Activated CD4-positive, CD25-positive, alpha-beta regulatory T cell (primary cell): ENCODE measurements at regions not wholly inside any gene's neighbourhood (a gene's known extent, or its start where the extent isn't known, plus 50 kb on each side); places are given as distances from the start of the nearest gene placed in this dataset.

Experiments
- DNase-seq, 4 experiments: peaks; one replicate each; lab custom pipeline; 2025; lab: John Stamatoyannopoulos, UW

- DNase-seq = no peak
These were observed 219.3 kb upstream of the MKLN1 start for GRCh38 chr7:131108212-131108940.

DNA sequence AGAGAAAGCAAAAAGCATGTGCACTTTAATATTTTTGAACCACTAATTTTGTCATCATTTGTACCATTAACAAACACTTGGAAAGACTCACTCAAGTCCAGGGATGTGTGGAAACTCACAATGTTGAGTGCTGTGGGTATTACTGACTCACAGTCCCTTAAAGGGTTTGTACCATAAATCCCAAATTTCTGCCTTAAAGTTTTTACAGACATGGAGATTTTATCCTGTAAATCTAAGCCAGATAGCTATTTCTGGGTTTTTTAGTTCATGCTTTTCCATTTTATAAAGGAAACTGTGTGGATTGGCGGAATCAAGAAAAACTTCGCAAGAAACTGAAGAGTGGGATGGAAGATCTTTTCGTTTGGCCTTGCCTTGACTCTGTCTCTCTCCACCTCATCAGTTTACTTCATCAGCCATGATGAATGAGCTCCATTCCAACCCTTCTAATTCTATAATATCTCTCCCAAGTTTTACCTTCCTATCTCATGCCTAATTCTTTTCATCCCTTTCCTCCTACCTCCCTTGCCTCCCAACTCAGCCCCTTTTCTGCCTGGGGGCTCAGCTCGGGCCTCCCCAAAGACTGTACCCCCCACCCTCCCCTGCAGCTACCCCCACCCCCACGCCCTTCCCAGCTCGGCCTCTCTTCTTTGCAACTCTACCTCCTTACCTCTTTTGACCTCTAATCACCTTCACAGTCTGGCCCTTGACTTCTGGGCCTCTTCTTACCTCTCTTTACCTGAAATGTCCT lies 218.5 kb upstream of the MKLN1 start:
- no peak for DNase-seq

- peak; percentile 49 to 70 (median 61) for DNase-seq
These were observed 217.8 kb upstream of the MKLN1 start for GRCh38 chr7:131109759-131110296.

DNA sequence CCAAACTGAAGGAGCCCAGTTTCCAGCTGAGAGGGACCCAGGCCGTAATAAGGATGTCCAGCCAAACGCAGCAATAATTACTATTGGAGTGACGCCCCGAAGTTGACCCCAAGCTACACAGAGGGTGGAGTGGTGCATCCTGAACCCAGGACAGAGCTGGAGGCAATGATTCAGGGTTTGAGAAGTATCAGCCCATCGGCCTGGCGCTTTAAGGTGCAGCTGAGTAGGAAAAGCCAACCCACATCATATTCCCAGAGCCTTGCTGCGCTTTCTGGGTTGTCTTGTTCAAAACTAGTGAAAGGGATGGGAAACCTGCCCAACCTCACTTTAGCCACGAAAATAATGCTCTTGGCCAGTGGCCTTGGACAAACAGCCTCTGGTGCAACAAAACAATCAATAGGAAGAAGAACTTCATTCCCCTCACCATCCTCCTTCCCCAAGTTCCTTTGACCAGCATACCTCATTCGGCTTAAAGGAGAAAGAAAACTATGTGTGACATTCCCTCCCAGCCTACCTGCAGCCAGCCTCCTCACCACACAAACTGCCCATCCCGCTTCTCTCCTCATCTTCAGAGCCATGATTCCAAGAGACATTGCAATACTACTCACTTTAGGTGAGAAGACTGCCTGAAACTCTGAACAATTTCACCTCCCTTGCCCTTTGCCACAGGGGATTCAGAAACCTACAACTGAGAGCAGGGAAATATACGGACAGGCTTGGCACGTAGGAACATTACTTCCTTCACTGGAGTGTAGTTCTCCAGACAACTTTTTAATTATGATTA lies 217.2 kb upstream of the MKLN1 start:
- DNase-seq = no peak

GRCh38 chr7:131111081-131111576 lies 216.5 kb upstream of the MKLN1 start:
- no peak for DNase-seq

GRCh38 chr7:131111792-131112191 lies 215.9 kb upstream of the MKLN1 start:
- DNase-seq = no peak

DNA sequence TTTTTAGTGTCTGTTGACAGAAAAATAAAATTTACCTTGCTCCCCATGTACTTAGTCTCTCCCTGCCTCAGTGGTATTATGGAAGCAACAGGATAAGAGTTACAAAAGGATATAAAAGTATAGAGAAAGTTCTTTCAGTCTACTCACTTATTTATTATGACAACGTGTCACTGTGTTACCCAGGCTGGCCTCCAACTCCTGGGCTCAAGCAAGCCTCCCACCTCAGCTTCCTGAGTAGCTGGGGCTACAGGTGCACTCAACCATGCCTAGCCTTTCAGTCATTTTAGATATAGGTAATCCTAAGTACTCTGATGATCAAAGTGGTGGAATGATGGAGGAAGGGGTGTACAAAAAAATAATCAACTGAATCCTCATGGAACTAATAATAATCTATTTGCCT lies 215.2 kb upstream of the MKLN1 start:
- DNase-seq = no peak

DNA sequence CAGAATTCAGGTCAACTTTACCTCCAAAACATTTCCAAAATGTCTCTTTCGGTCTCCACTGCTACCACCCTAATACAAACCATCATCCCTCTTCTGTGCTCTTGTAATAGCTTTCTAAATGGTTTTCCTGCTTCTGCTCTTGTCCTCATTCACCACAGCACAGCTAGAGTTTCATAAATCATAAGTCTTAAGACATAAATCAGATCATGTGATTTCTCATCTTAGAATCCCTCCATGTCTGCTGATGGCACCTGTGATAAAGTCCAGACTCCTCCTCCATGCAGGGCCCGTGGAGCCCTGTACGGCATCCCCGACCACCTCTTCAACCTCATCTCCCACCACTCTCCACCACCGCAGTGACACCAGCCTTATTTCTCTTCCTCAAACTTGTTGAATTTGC lies 212.3 kb upstream of the MKLN1 start:
- DNase-seq = no peak

GRCh38 chr7:131117439-131117838 lies 210.2 kb upstream of the MKLN1 start:
- DNase-seq = no peak

- DNase-seq = no peak
These were observed 208.3 kb upstream of the MKLN1 start for GRCh38 chr7:131119381-131119780.

DNA sequence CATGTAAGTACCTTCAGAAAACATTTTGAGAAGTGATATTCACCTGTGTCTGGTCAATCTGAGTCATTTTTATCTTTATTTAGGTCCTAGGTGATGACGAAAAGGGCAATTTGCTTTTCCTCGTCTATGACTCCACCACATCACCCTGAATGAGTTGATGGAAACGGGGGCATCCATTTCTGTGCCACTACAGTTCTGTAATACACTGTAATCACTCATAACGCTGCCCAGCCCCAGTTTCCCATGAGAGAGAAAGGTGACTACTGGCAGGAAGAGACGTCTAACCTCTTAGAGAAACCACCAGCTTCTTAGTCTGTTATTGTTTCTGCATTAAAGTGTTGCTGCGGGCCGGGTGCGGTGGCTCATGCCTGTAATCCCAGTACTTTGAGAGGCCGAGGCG lies 205.3 kb upstream of the MKLN1 start:
- DNase-seq = no peak

DNA sequence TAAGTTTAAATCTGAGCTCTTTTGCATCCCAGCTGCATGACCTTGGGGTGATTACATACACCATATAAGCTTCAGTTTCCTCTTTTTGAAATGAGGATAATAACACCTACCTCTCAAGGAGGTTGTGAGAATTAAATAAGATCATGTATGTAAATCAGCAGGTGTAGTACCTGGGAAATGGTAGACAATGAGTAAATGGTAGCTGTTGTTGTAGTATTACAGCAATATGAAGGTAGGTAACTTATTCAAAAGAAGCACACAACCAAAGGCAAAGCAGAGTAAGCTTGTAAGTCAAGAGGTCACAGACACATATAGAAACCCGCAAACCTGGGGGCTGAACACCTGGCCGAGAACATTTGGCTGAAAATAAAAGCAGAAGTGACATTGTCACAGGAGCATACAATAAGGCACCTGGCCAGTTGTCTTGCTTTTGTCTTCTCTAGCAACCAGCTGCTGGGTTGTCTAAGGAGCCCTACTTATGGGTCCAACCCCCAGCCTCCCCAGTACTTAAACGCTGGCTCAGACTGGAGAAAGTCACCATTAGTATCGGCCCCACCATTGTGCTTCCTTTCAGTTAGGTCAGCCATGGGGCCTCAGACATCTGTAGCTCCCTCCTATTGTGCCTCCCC lies 203.6 kb upstream of the MKLN1 start:
- DNase-seq = no peak

DNA sequence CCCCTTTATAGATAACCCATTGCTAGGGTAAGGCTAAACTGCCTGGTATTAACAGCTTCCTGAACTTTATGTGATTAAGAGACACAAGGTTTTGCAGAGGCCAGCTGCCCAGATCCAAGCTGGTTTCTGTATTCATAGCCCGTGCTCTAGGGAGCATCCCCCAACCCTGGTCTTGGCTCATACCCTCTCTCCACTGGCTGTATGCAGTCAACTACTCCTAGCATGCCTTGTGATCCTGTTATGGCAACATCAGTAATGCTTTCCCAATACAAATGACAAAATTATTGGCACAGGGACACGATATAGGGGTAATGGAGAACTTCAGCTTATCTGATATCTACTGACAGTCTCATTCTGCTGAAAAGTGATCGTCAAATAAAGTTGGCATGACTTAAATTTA lies 202.8 kb upstream of the MKLN1 start:
- no peak for DNase-seq

- no peak for DNase-seq
These were observed 197.4 kb upstream of the MKLN1 start for GRCh38 chr7:131130324-131130723.

DNA sequence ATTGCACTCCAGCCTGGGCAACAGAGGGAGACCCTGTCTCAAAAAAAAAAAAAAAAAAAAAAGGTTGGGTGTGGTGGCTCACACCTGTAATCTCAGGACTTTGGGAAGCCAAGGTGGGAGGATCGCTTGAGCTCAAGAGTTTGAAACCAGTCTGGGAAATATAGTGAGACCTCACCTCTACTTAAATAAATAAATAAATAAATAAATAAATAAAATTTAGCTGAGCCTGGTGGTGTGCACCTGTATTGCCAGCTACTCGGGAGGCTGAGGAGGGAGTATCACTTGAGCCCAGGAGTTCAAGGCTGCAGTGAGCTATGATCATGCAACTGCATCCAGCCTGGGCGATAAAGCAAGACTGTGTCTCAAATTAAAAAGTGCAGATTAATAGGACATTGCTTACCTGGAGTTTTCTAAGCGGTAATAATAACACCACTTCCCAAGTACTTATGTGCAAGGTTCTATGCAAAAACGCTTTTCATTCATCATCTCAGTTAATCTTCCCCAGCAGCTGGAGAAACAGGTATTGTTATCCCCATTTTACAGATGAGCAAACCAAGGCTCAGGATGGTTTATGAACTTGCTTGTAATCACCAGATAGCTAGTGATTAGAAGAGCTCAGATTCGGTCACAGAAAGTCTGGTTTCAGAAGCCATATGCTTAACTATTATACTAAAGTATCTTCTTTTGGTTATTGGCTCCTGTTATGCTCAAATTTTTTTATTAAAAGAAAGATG lies 196.5 kb upstream of the MKLN1 start:
- DNase-seq = no peak

- DNase-seq = no peak
These were observed 195.8 kb upstream of the MKLN1 start for GRCh38 chr7:131131746-131132431.

GRCh38 chr7:131139462-131139861 lies 188.2 kb upstream of the MKLN1 start:
- DNase-seq = no peak

DNA sequence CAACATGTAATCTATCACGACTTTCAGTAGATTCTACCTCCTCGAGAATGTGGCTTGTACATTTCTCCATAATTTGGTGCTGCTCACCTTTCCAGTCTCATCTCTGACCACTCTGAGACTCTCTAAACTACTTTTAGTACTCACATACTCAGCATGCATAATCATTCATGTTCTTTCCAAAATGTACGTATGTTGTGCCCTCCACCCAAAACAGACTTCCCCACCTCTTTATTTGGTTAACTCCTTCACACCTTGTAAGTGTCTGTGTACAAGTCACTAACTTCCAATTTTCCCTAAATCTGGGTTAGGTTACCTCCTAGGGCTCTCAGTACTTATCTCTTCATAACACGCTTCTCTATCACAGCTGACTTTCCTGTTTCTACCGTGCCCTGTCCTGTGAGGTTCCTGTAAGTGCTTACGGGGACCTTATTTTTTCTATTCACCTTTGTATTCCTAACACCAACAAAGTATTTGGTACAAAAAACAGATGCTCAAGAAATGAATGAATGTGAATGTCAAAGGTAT lies 186.2 kb upstream of the MKLN1 start:
- no peak for DNase-seq

- no peak for DNase-seq
These were observed 183.8 kb upstream of the MKLN1 start for GRCh38 chr7:131143869-131144268.

DNA sequence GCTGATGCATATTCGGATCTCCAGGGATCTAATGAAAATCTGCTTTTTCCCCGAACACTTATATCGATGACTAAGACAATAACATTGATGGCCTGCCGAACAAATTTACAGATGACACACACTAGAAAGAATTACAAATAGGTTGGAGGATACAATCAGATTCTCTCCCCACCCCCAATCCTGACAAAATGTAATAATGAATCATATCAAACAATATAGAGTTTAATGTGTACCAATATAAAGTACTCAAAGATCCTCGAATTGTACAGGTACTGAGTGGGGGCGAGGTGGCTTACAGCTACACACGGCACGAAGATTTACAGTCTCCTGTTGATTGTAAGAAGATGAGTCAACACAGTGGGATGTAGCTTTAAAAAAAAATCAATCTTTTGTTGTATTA lies 182.7 kb upstream of the MKLN1 start:
- no peak for DNase-seq
